Fibroblast of lung (primary cell): ENCODE measurements at regions not wholly inside any gene's neighbourhood (a gene's known extent, or its start where the extent isn't known, plus 50 kb on each side); places are given as distances from the start of the nearest gene placed in this dataset.

Source experiments
- DNase-seq, 2 donors: peaks; one replicate each; pipeline versions ENCODE4 v3.0.0 to v3.0.0-alpha.2; 2010; ENCODE audit warnings: low read depth in 2 of 2
- H2AFZ ChIP-seq: 2 replicates; pipeline ENCODE4 v1.5.1; 2012; ENCODE audit warnings: low read length, control low read depth, inconsistent platforms
- H3K27ac ChIP-seq: 2 replicates; pipeline ENCODE4 v1.5.1; 2011; ENCODE audit warnings: low read length, control low read depth; ENCODE audit not compliant: insufficient read depth
- H3K27me3 ChIP-seq: 2 replicates; pipeline ENCODE4 v1.5.1; 2011; ENCODE audit warnings: mild to moderate bottlenecking, low read length; ENCODE audit not compliant: control insufficient read depth, insufficient read depth
- H3K36me3 ChIP-seq: 2 replicates; pipeline ENCODE4 v1.5.1; 2011; ENCODE audit warnings: low read length; ENCODE audit not compliant: control insufficient read depth, insufficient read depth
- H3K4me1 ChIP-seq: 2 replicates; pipeline ENCODE4 v1.5.1; 2011; ENCODE audit warnings: low read length; ENCODE audit not compliant: control insufficient read depth, insufficient read depth; ENCODE audit errors: extremely low read depth
- H3K4me2 ChIP-seq: 2 replicates; pipeline ENCODE4 v1.5.1; 2011; ENCODE audit warnings: low read length, control low read depth; ENCODE audit not compliant: insufficient read depth; ENCODE audit errors: extremely low read depth
- H3K4me3 ChIP-seq, 4 experiments: fragments of 200-600 bp in 1 of 4; sonication (generic) in 1 of 4; replicated peaks in 1 of 4; 2 replicates each; pipeline ENCODE4 v1.5.1; 2011 to 2016; ENCODE audit warnings: low read length in 4 of 4, low read depth in 3 of 4, mild to moderate bottlenecking in 3 of 4, control low read depth in 2 of 4, inconsistent platforms in 1 of 4, mixed read lengths in 1 of 4; ENCODE audit not compliant: insufficient read depth in 1 of 4; ENCODE audit errors: control extremely low read depth in 1 of 4
- H3K79me2 ChIP-seq: 2 replicates; pipeline ENCODE4 v1.5.1; 2012; ENCODE audit warnings: mild to moderate bottlenecking, low read length, inconsistent platforms; ENCODE audit not compliant: control insufficient read depth, insufficient read depth
- H3K9ac ChIP-seq: 2 replicates; pipeline ENCODE4 v1.5.1; 2011; ENCODE audit warnings: mild to moderate bottlenecking, low read length, control low read depth; ENCODE audit not compliant: insufficient read depth
- H3K9me3 ChIP-seq: 2 replicates; pipeline ENCODE4 v1.5.1; 2012; ENCODE audit warnings: low read depth, low read length; ENCODE audit not compliant: control insufficient read depth, insufficient read depth
- H4K20me1 ChIP-seq: 2 replicates; pipeline ENCODE4 v1.5.1; 2011; ENCODE audit warnings: low read length; ENCODE audit not compliant: control insufficient read depth, insufficient read depth; ENCODE audit errors: extremely low read depth
- CTCF ChIP-seq, 2 donors: IDR thresholded peaks in 1 of 2; conservative IDR thresholded peaks in 1 of 2; 1 replicate in 1 of 2; 2 replicates in 1 of 2; pipeline ENCODE4 v1.5.1; 2011 to 2012; ENCODE audit warnings: low read length in 2 of 2, control low read depth in 1 of 2, inconsistent platforms in 1 of 2, low read depth in 1 of 2, mild to moderate bottlenecking in 1 of 2
- EZH2 ChIP-seq: IDR thresholded peaks from 2 replicates; pipeline ENCODE4 v1.5.1; 2012; ENCODE audit warnings: low read length, control low read depth, mild to moderate bottlenecking; ENCODE audit errors: missing control alignments

- Histone ChIP-seq H3K27me3 (no peaks in the 10 kb centered on the region), H3K9ac (no peak overlapping the region), H3K36me3 (no peaks in the 10 kb centered on the region), H4K20me1 (no peaks in the 10 kb centered on the region), H2AFZ (no peak overlapping the region), H3K4me1 (no peaks in the 10 kb centered on the region), H3K27ac (no peak overlapping the region), H3K79me2 (no peaks in the 10 kb centered on the region), H3K9me3 (no peaks in the 10 kb centered on the region), H3K4me3 (no peak overlapping the region), H3K4me2 (no peak overlapping the region)
- TF ChIP-seq EZH2 = no peak
- DNase-seq = no peak
Measured at GRCh38 chr1:29653034-29653810, 416.9 kb downstream of the PTPRU start.

- H3K27ac ChIP-seq = no peak overlapping the region
- TF ChIP-seq EZH2 (no peak), CTCF (conservative IDR thresholded peaks at IDR 0.05 in 1 of 2, IDR thresholded peaks at IDR 0.05 in 1 of 2; ENCODE audit: low read depth in 1 of 2, low read length in 2 of 2) (no peak)
- H4K20me1 ChIP-seq = no peaks in the 10 kb centered on the region
- H3K4me2 ChIP-seq = no peak overlapping the region
- no peak overlapping the region for H3K9ac ChIP-seq
- H3K79me2 ChIP-seq = no peaks in the 10 kb centered on the region
- no peak overlapping the region for H3K4me3 ChIP-seq
- no peak for DNase-seq
- H2AFZ ChIP-seq = no peak overlapping the region
- H3K9me3 ChIP-seq = no peaks in the 10 kb centered on the region
- no peaks in the 10 kb centered on the region for H3K27me3 ChIP-seq
- no peaks in the 10 kb centered on the region for H3K4me1 ChIP-seq
- H3K36me3 ChIP-seq = no peaks in the 10 kb centered on the region
Measured at GRCh38 chr1:29651684-29652665, 415.7 kb downstream of the PTPRU start.

- no peak for TF ChIP-seq EZH2
- no peak for TF ChIP-seq CTCF (conservative IDR thresholded peaks at IDR 0.05 in 1 of 2, IDR thresholded peaks at IDR 0.05 in 1 of 2; ENCODE audit: low read depth in 1 of 2, low read length in 2 of 2)
- no peaks in the 10 kb centered on the region for H3K27me3 ChIP-seq
- H3K27ac ChIP-seq = no peak overlapping the region
- H4K20me1 ChIP-seq = no peaks in the 10 kb centered on the region
- H3K4me2 ChIP-seq = no peak overlapping the region
- H3K36me3 ChIP-seq = no peaks in the 10 kb centered on the region
- DNase-seq = no peak
- H2AFZ ChIP-seq = no peak overlapping the region
- H3K4me1 ChIP-seq = no peaks in the 10 kb centered on the region
- H3K9me3 ChIP-seq = no peaks in the 10 kb centered on the region
- H3K4me3 ChIP-seq = no peak overlapping the region
- no peak overlapping the region for H3K9ac ChIP-seq
- no peaks in the 10 kb centered on the region for H3K79me2 ChIP-seq
Measured at GRCh38 chr1:29651246-29651645, 414.9 kb downstream of the PTPRU start.
